ENCODE measurements at regions not wholly inside any gene's neighbourhood (a gene's known extent, or its start where the extent isn't known, plus 50 kb on each side); places are given as distances from the start of the nearest gene placed in this dataset.

DNA sequence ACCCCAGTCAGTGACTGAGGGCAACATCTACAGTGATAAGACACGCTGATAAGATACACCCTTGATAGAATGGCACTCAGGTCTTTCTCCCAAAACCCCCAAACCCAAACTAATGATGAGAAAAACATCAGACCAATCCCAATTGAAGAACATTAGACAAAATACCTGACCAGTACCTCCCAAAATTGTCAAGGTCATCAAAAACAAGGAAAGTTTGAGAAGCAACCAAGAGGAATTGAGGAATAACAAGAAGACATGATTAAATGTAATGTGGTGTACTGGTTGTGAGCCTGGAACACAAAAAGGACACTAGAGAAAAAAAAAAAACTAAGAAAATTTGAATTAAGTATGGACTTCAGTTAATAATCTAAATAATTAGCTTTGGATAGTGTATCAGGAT, 222.8 kb downstream of the GAS1 start:
- Histone ChIP-seq H3K9me3 (ENCODE audit: control insufficient read depth in 2 of 2, low read length in 2 of 2) (no peaks in the 10 kb centered on the region), H3K36me3 (ENCODE audit: control insufficient read depth in 2 of 2, insufficient read depth in 2 of 2, low read length in 2 of 2) (no peaks in the 10 kb centered on the region), H3K4me1 (ENCODE audit: control insufficient read depth, insufficient read depth, low read length) (peaks cover 3% of the 10 kb centered on the region), H3K4me3 (ENCODE audit: low read length in 2 of 2) (no peak overlapping the region), H3K27ac (ENCODE audit: low read length) (no peak overlapping the region), H3K27me3 (ENCODE audit: control insufficient read depth in 1 of 2, insufficient read depth in 2 of 2, low read length in 2 of 2) (no peaks in the 10 kb centered on the region), H3K9ac (ENCODE audit: low read length in 2 of 2) (no peak overlapping the region)

DNA sequence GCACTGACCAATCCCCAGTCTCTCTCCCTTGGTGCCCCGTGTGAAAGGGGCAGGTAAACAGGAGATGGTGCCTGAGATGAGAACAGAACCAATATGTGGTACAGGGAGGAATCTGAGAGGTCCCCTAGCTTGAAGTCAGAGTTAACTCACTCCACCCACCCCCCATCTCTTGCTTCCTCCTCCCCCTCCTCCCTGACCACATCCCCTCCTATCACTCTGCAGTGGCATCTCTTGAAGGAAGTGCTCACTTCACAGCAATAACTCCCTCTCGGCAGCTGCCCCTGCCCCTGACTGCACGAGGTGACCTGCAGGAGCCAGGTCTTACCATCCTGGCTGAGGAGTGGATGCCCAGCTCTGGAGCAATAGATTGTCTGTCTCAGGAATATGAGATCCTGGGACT, 224.0 kb downstream of the GAS1 start:
- no peaks in the 10 kb centered on the region for H3K36me3 ChIP-seq (ENCODE audit: control insufficient read depth in 2 of 2, insufficient read depth in 2 of 2, low read length in 2 of 2)
- no peak overlapping the region for H3K27ac ChIP-seq (ENCODE audit: low read length)
- no peak overlapping the region for H3K9ac ChIP-seq (ENCODE audit: low read length in 2 of 2)
- no peaks in the 10 kb centered on the region for H3K27me3 ChIP-seq (ENCODE audit: control insufficient read depth in 1 of 2, insufficient read depth in 2 of 2, low read length in 2 of 2)
- no peak overlapping the region for H3K4me3 ChIP-seq (ENCODE audit: low read length in 2 of 2)
- H3K9me3 ChIP-seq (ENCODE audit: control insufficient read depth in 2 of 2, low read length in 2 of 2) = no peaks in the 10 kb centered on the region
- H3K4me1 ChIP-seq (ENCODE audit: control insufficient read depth, insufficient read depth, low read length) = peaks cover 3% of the 10 kb centered on the region

DNA sequence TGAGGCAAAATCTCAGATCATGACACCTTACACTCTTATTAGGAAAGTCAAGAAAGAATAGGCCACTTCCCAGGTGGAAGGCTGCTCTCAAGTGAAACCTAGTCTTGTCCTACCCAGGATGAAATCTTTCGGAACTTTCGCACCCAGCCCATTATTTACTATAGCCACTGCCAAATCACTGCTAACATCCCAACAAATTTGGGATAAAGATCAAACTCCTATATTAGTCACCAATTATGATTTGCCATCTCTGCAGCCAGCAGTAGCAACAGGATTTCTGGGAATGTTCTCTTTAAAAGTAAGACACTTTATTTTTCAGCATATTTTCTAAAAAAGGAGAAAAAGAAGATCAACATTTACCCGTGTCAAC, 224.6 kb downstream of the GAS1 start:
- Histone ChIP-seq H3K4me3 (ENCODE audit: low read length in 2 of 2) (no peak overlapping the region), H3K36me3 (ENCODE audit: control insufficient read depth in 2 of 2, insufficient read depth in 2 of 2, low read length in 2 of 2) (no peaks in the 10 kb centered on the region), H3K9ac (ENCODE audit: low read length in 2 of 2) (no peak overlapping the region), H3K27me3 (ENCODE audit: control insufficient read depth in 1 of 2, insufficient read depth in 2 of 2, low read length in 2 of 2) (no peaks in the 10 kb centered on the region), H3K9me3 (ENCODE audit: control insufficient read depth in 2 of 2, low read length in 2 of 2) (no peaks in the 10 kb centered on the region), H3K27ac (ENCODE audit: low read length) (no peak overlapping the region), H3K4me1 (ENCODE audit: control insufficient read depth, insufficient read depth, low read length) (peaks cover 3% of the 10 kb centered on the region)

DNA sequence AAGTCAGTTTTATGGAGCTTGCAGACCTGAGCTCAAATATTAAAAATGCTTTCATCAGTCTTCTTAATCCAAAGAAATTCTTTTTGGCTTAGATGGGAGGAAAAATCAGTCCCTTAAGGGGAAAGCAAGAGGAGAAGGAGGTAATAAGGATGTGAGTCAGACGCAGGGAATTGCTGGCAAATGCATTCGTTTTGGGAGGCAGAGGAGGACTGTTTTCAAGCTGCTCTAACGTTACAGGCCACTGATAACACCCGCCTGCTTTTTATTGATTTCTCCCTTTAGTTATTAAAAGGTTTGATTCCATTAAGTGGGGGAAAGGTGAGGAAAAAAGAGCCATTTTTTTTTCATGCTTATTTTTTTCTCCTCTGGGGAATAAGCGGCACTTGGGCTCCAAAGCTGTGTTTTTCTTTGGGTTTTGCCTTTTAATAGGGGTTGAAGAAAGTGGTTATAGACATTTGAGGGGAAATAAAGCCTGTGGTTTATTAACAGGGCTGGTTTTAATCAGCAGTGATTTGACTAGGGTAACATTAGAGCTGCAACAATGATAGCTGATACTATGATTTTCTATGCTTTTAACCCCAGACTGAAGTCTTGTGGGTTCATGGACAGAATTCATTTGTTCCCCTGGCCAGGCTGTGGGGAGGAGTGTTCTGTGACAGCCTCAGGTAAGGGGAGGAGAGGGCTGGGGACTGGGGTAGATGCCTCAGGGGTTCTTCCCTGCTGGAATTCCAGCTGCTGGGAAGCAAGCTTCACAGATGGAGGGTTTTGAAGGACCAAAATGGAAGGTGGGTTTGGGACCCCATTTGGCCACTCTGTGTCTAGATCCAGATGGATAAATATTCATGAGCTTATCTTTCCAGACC, 225.2 kb downstream of the GAS1 start:
- Histone ChIP-seq H3K36me3 (ENCODE audit: control insufficient read depth in 2 of 2, insufficient read depth in 2 of 2, low read length in 2 of 2) (no peaks in the 10 kb centered on the region), H3K9ac (ENCODE audit: low read length in 2 of 2) (no peak overlapping the region), H3K4me1 (ENCODE audit: control insufficient read depth, insufficient read depth, low read length) (peaks cover 3% of the 10 kb centered on the region), H3K9me3 (ENCODE audit: control insufficient read depth in 2 of 2, low read length in 2 of 2) (no peaks in the 10 kb centered on the region), H3K27me3 (ENCODE audit: control insufficient read depth in 1 of 2, insufficient read depth in 2 of 2, low read length in 2 of 2) (no peaks in the 10 kb centered on the region), H3K4me3 (ENCODE audit: low read length in 2 of 2) (no peak overlapping the region), H3K27ac (ENCODE audit: low read length) (no peak overlapping the region)

DNA sequence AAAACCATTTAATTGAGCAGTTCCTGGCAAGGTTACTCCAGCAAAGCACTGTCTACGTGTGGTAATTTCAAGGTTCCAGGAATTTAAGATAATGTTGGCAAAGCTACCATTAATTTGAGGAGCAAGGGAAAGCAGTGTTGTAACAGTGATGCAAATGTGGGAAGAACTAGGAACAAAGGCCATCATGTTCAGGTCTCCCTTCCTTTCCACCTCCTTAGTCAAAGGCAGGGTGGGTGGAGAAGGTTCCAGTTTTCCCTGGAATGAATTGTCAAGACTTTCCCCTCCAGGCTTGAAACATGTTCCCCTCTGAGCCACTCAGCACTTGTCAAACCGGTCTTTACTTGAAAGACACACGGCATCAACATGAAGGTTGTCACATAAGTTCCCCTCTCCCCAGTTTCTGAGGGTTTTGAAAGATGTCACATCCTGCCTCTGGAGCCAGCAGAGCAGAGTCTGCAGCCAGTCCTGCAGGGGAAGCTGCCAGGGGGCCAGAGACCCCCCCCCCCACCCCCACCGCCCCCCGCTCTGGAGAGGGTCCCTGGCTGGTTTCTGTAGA, 226.0 kb downstream of the GAS1 start:
- no peak overlapping the region for H3K27ac ChIP-seq (ENCODE audit: low read length)
- H3K9me3 ChIP-seq (ENCODE audit: control insufficient read depth in 2 of 2, low read length in 2 of 2) = no peaks in the 10 kb centered on the region
- H3K4me3 ChIP-seq (ENCODE audit: low read length in 2 of 2) = no peak overlapping the region
- H3K9ac ChIP-seq (ENCODE audit: low read length in 2 of 2) = no peak overlapping the region
- H3K4me1 ChIP-seq (ENCODE audit: control insufficient read depth, insufficient read depth, low read length) = peaks cover 3% of the 10 kb centered on the region
- H3K27me3 ChIP-seq (ENCODE audit: control insufficient read depth in 1 of 2, insufficient read depth in 2 of 2, low read length in 2 of 2) = no peaks in the 10 kb centered on the region
- no peaks in the 10 kb centered on the region for H3K36me3 ChIP-seq (ENCODE audit: control insufficient read depth in 2 of 2, insufficient read depth in 2 of 2, low read length in 2 of 2)

DNA sequence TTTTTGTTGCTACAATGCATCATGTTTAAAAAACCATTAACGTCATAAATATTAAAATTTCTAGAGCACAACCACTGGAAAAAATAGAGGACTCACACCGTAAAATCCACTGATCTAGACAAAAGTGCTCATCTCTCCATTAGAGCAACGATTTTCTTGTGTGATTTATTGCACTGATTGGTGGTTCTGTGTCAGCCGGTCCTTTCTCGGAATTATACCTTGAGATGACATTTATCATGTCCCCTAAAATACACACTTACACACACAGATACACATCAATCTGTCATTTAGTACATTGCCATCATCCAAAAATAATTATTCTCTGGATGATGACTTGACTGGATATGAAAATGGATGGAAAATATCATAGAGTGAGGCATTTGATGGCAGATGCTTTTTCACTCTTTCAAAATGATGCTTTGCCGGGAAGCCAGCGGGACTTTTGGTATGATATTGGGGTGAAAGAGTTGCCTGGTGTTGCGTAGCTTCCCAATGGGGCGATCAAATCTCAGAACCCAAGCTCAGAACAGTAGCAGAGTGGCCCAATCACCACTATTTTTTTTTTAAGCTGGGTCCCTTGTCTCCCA, 226.6 kb downstream of the GAS1 start:
- H3K27me3 ChIP-seq (ENCODE audit: control insufficient read depth in 1 of 2, insufficient read depth in 2 of 2, low read length in 2 of 2) = no peaks in the 10 kb centered on the region
- peaks cover 3% of the 10 kb centered on the region for H3K4me1 ChIP-seq (ENCODE audit: control insufficient read depth, insufficient read depth, low read length)
- H3K9me3 ChIP-seq (ENCODE audit: control insufficient read depth in 2 of 2, low read length in 2 of 2) = no peaks in the 10 kb centered on the region
- H3K36me3 ChIP-seq (ENCODE audit: control insufficient read depth in 2 of 2, insufficient read depth in 2 of 2, low read length in 2 of 2) = no peaks in the 10 kb centered on the region
- H3K27ac ChIP-seq (ENCODE audit: low read length) = no peak overlapping the region
- no peak overlapping the region for H3K4me3 ChIP-seq (ENCODE audit: low read length in 2 of 2)
- H3K9ac ChIP-seq (ENCODE audit: low read length in 2 of 2) = no peak overlapping the region

DNA sequence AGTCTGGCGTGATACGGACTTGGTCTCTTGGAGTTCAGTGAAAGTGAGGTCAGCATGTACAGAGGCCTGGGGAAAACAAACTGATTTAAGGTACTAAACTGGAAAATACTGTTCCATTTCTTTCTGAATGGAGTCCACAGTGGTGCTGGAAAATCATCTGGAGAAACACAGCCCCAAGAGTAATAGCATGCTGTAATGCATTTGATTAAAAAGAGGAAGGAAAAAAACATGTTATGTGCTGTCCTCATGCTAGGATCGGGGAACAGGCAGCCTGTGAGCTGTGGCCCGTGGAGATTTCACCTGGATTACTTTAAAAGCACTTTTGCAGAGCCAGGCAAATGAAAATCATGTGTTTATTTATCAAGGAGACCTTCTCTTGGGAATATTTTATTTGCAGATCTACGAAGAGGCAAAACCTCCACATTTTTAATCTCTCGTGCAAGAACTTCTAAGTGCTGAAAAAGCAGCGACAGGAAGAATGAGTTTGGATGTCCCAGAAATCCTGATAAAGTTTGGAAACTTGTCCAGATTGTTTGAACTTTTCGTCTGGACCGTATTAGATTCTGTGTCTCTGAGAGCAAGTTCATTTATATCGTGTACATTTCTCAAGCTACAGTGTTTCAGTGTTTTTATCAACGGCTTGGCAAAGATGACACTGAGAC, 228.8 kb downstream of the GAS1 start:
- Histone ChIP-seq H3K9ac (ENCODE audit: low read length in 2 of 2) (no peak overlapping the region), H3K27ac (ENCODE audit: low read length) (no peak overlapping the region), H3K4me3 (ENCODE audit: low read length in 2 of 2) (no peak overlapping the region), H3K27me3 (ENCODE audit: control insufficient read depth in 1 of 2, insufficient read depth in 2 of 2, low read length in 2 of 2) (no peaks in the 10 kb centered on the region), H3K4me1 (ENCODE audit: control insufficient read depth, insufficient read depth, low read length) (peaks cover 3% of the 10 kb centered on the region), H3K36me3 (ENCODE audit: control insufficient read depth in 2 of 2, insufficient read depth in 2 of 2, low read length in 2 of 2) (no peaks in the 10 kb centered on the region), H3K9me3 (ENCODE audit: control insufficient read depth in 2 of 2, low read length in 2 of 2) (no peaks in the 10 kb centered on the region)

DNA sequence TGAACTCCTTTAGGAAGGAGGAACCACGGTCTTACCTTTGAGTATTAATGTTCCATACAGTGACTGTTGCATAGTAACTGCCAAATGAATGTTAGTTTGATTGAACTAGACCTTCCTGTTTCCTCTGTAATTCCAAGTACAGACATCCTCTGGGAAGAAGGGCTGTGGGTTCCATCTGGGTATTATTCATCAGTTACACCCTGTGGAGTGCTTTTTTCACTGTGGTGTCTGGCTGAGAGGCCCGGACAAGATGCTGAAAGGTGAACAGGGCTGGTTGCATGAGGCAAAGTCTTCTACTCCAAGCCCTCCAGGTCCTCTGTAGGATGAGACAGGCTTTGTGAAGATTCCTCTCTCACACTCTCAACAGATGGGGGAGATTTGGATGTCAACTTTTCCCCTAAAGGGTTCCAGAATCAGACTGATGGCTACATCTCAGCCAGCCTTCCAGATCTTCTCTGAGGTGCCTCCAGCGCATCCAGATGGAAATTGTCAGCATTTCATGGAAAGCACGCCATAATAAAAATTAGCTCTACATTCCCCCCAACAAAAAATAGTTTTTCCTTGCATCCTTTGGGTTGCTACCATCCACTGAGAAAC, 230.9 kb downstream of the GAS1 start:
- no peaks in the 10 kb centered on the region for H3K36me3 ChIP-seq (ENCODE audit: control insufficient read depth in 2 of 2, insufficient read depth in 2 of 2, low read length in 2 of 2)
- H3K27me3 ChIP-seq (ENCODE audit: control insufficient read depth in 1 of 2, insufficient read depth in 2 of 2, low read length in 2 of 2) = no peaks in the 10 kb centered on the region
- H3K4me3 ChIP-seq (ENCODE audit: low read length in 2 of 2) = no peak overlapping the region
- no peaks in the 10 kb centered on the region for H3K4me1 ChIP-seq (ENCODE audit: control insufficient read depth, insufficient read depth, low read length)
- H3K9me3 ChIP-seq (ENCODE audit: control insufficient read depth in 2 of 2, low read length in 2 of 2) = no peaks in the 10 kb centered on the region
- H3K9ac ChIP-seq (ENCODE audit: low read length in 2 of 2) = no peak overlapping the region
- H3K27ac ChIP-seq (ENCODE audit: low read length) = no peak overlapping the region

DNA sequence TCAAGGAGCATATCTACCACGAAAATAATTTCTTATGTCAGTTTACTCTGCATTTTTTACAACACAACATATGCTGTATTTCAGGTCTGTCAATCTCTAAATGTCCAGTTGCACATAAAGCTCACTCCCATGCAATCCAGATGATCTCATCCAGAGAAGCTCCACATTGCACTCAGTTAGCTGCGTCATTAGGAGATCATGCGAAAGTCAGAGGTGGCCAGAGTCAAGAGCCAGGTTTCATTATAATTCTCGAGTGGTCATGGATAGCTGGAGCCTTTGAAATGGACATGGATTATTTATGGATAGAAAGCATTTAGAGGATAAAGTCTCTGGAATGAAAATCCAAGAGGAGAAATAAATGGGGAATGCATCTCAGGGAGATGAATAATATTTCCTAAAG, 232.3 kb downstream of the GAS1 start:
- Histone ChIP-seq H3K9ac (ENCODE audit: low read length in 2 of 2) (no peak overlapping the region), H3K9me3 (ENCODE audit: control insufficient read depth in 2 of 2, low read length in 2 of 2) (no peaks in the 10 kb centered on the region)

DNA sequence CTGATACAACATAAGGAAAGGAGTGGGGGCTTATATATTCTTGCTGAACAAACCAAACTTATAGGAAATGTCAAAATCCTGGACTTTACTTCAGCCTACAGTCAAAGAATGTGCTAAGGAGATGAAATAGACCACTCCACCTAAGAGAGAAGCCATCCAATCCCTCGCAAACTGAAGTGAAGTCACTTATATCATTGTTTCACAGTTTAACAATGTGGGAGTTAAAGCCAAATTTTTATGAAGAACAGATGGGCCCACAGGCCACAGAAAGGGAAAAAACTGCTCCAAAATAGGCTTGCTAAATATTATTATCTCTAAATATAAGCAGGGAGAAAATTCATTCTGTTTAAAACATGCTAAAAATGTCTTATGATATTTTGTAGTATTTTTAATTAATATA, 233.3 kb downstream of the GAS1 start:
- no peaks in the 10 kb centered on the region for H3K9me3 ChIP-seq (ENCODE audit: control insufficient read depth in 2 of 2, low read length in 2 of 2)
- no peak overlapping the region for H3K27ac ChIP-seq (ENCODE audit: low read length)
- H3K27me3 ChIP-seq (ENCODE audit: control insufficient read depth in 1 of 2, insufficient read depth in 2 of 2, low read length in 2 of 2) = no peaks in the 10 kb centered on the region
- H3K4me1 ChIP-seq (ENCODE audit: control insufficient read depth, insufficient read depth, low read length) = no peaks in the 10 kb centered on the region
- H3K4me3 ChIP-seq (ENCODE audit: low read length in 2 of 2) = no peak overlapping the region
- H3K9ac ChIP-seq (ENCODE audit: low read length in 2 of 2) = no peak overlapping the region
- no peaks in the 10 kb centered on the region for H3K36me3 ChIP-seq (ENCODE audit: control insufficient read depth in 2 of 2, insufficient read depth in 2 of 2, low read length in 2 of 2)

More for the DNA sequence above, 232.3 kb downstream of the GAS1 start:
- Histone ChIP-seq H3K27me3 (ENCODE audit: control insufficient read depth in 1 of 2, insufficient read depth in 2 of 2, low read length in 2 of 2) (no peaks in the 10 kb centered on the region), H3K36me3 (ENCODE audit: control insufficient read depth in 2 of 2, insufficient read depth in 2 of 2, low read length in 2 of 2) (no peaks in the 10 kb centered on the region), H3K27ac (ENCODE audit: low read length) (no peak overlapping the region), H3K4me1 (ENCODE audit: control insufficient read depth, insufficient read depth, low read length) (no peaks in the 10 kb centered on the region), H3K4me3 (ENCODE audit: low read length in 2 of 2) (no peak overlapping the region)
